ENCODE measurements at regions not wholly inside any gene's neighbourhood (a gene's known extent, or its start where the extent isn't known, plus 50 kb on each side); places are given as distances from the start of the nearest gene placed in this dataset.

- Mint-ChIP-seq H3K27ac (no peak overlapping the region), H3K4me1 (no peaks in the 10 kb centered on the region), H3K27me3 (no peaks in the 10 kb centered on the region), H3K4me3 (no peak overlapping the region), H3K9me3 (peaks cover 5 to 23% of the 10 kb centered on the region in 2 donors)
- DNase-seq (no peak), ATAC-seq (no peak)
Observed at GRCh38 chr16:65490286-65490685, 368.4 kb upstream of the CDH11 start.

GRCh38 chr16:65489531-65490023, 367.7 kb upstream of the CDH11 start:
- Mint-ChIP-seq H3K9me3 (peaks cover 5 to 22% of the 10 kb centered on the region in 2 donors), H3K27ac (no peak overlapping the region), H3K27me3 (no peaks in the 10 kb centered on the region), H3K4me3 (no peak overlapping the region), H3K4me1 (no peaks in the 10 kb centered on the region)
- ATAC-seq (no peak), DNase-seq (no peak)

- H3K27ac Mint-ChIP-seq = no peak overlapping the region
- H3K9me3 Mint-ChIP-seq = peaks cover 5 to 16% of the 10 kb centered on the region in 2 donors
- H3K4me3 Mint-ChIP-seq = no peak overlapping the region
- H3K27me3 Mint-ChIP-seq = no peaks in the 10 kb centered on the region
- no peak for DNase-seq
- no peaks in the 10 kb centered on the region for H3K4me1 Mint-ChIP-seq
- no peak for ATAC-seq
Observed at GRCh38 chr16:65487231-65487630, 365.4 kb upstream of the CDH11 start.

GRCh38 chr16:65481956-65482355, 360.1 kb upstream of the CDH11 start:
- ATAC-seq = no peak
- Mint-ChIP-seq H3K27ac (no peak overlapping the region), H3K4me1 (no peaks in the 10 kb centered on the region), H3K9me3 (peaks cover 5 to 11% of the 10 kb centered on the region in 2 donors), H3K27me3 (no peaks in the 10 kb centered on the region), H3K4me3 (no peak overlapping the region)
- DNase-seq = no peak

GRCh38 chr16:65480281-65481091, 358.6 kb upstream of the CDH11 start:
- Mint-ChIP-seq H3K9me3 (peaks cover 0 to 15% of the 10 kb centered on the region in 2 donors), H3K27ac (no peak overlapping the region), H3K4me1 (no peaks in the 10 kb centered on the region), H3K27me3 (no peaks in the 10 kb centered on the region), H3K4me3 (no peak overlapping the region)
- no peak for DNase-seq
- ATAC-seq = no peak

GRCh38 chr16:65476448-65476955, 354.6 kb upstream of the CDH11 start:
- no peak for ATAC-seq
- Mint-ChIP-seq H3K9me3 (peaks cover 0 to 22% of the 10 kb centered on the region in 2 donors), H3K27me3 (no peaks in the 10 kb centered on the region), H3K27ac (no peak overlapping the region), H3K4me3 (no peak overlapping the region), H3K4me1 (no peaks in the 10 kb centered on the region)
- DNase-seq = no peak

- DNase-seq (no peak), ATAC-seq (no peak)
- Mint-ChIP-seq H3K4me3 (no peak overlapping the region), H3K4me1 (no peaks in the 10 kb centered on the region), H3K27ac (no peak overlapping the region), H3K27me3 (no peaks in the 10 kb centered on the region), H3K9me3 (peaks cover 0 to 20% of the 10 kb centered on the region in 2 donors)
Observed at GRCh38 chr16:65473699-65474098, 351.8 kb upstream of the CDH11 start.

- H3K4me1 Mint-ChIP-seq = no peaks in the 10 kb centered on the region
- DNase-seq (no peak), ATAC-seq (no peak)
- peaks cover 0 to 17% of the 10 kb centered on the region in 2 donors for H3K9me3 Mint-ChIP-seq
- H3K4me3 Mint-ChIP-seq = no peak overlapping the region
- H3K27ac Mint-ChIP-seq = no peak overlapping the region
- H3K27me3 Mint-ChIP-seq = no peaks in the 10 kb centered on the region
Observed at GRCh38 chr16:65469116-65469515, 347.3 kb upstream of the CDH11 start.

- DNase-seq = no peak
- no peaks in the 10 kb centered on the region for H3K4me1 Mint-ChIP-seq
- H3K27ac Mint-ChIP-seq = no peak overlapping the region
- ATAC-seq = no peak
- no peaks in the 10 kb centered on the region for H3K27me3 Mint-ChIP-seq
- no peak overlapping the region for H3K4me3 Mint-ChIP-seq
- peaks cover 0 to 12% of the 10 kb centered on the region in 2 donors for H3K9me3 Mint-ChIP-seq
Observed at GRCh38 chr16:65468133-65468532, 346.3 kb upstream of the CDH11 start.

GRCh38 chr16:65463652-65464260, 341.9 kb upstream of the CDH11 start:
- ATAC-seq (no peak), DNase-seq (no peak)
- H3K9me3 Mint-ChIP-seq = peaks cover 9 to 12% of the 10 kb centered on the region in 2 donors
- no peaks in the 10 kb centered on the region for H3K4me1 Mint-ChIP-seq
- no peaks in the 10 kb centered on the region for H3K27me3 Mint-ChIP-seq
- H3K4me3 Mint-ChIP-seq = no peak overlapping the region
- H3K27ac Mint-ChIP-seq = no peak overlapping the region

- Mint-ChIP-seq H3K27me3 (no peaks in the 10 kb centered on the region), H3K4me3 (no peak overlapping the region), H3K27ac (no peak overlapping the region), H3K4me1 (no peaks in the 10 kb centered on the region), H3K9me3 (peaks cover 0 to 19% of the 10 kb centered on the region in 2 donors)
- DNase-seq (no peak), ATAC-seq (no peak)
Observed at GRCh38 chr16:65457084-65457483, 335.2 kb upstream of the CDH11 start.

- H3K27ac Mint-ChIP-seq = no peak overlapping the region
- H3K9me3 Mint-ChIP-seq = peaks cover 0 to 18% of the 10 kb centered on the region in 2 donors
- DNase-seq = no peak
- H3K4me1 Mint-ChIP-seq = no peaks in the 10 kb centered on the region
- H3K4me3 Mint-ChIP-seq = no peak overlapping the region
- no peak for ATAC-seq
- no peaks in the 10 kb centered on the region for H3K27me3 Mint-ChIP-seq
Observed at GRCh38 chr16:65455761-65456160, 333.9 kb upstream of the CDH11 start.

- H3K27ac Mint-ChIP-seq = no peak overlapping the region
Observed at GRCh38 chr16:65453646-65454045, 331.8 kb upstream of the CDH11 start.

GRCh38 chr16:65449526-65449925, 327.7 kb upstream of the CDH11 start:
- H3K9me3 Mint-ChIP-seq = peaks cover 13 to 40% of the 10 kb centered on the region in 2 donors
- DNase-seq = no peak
- H3K27me3 Mint-ChIP-seq = no peaks in the 10 kb centered on the region
- no peak for ATAC-seq
- no peak overlapping the region for H3K4me3 Mint-ChIP-seq
- no peak overlapping the region for H3K27ac Mint-ChIP-seq
- no peaks in the 10 kb centered on the region for H3K4me1 Mint-ChIP-seq

More at GRCh38 chr16:65453646-65454045, 331.8 kb upstream of the CDH11 start:
- Mint-ChIP-seq H3K9me3 (peaks cover 0 to 25% of the 10 kb centered on the region in 2 donors), H3K27me3 (no peaks in the 10 kb centered on the region), H3K4me1 (no peaks in the 10 kb centered on the region), H3K4me3 (no peak overlapping the region)
- ATAC-seq (no peak), DNase-seq (no peak)

- Mint-ChIP-seq H3K27me3 (no peaks in the 10 kb centered on the region), H3K27ac (no peak overlapping the region), H3K4me3 (no peak overlapping the region), H3K9me3 (peaks cover 22 to 27% of the 10 kb centered on the region in 2 donors), H3K4me1 (no peaks in the 10 kb centered on the region)
- DNase-seq = no peak
- no peak for ATAC-seq
Observed at GRCh38 chr16:65446427-65446826, 324.6 kb upstream of the CDH11 start.

All from stimulated activated naive CD8-positive, alpha-beta T cell treated with anti-CD3 and anti-CD28 coated beads, Interleukin-15, amount 100 ng/mL, for 72 hours (primary cell).